Transverse colon (tissue), 4 donors: ENCODE measurements at regions not wholly inside any gene's neighbourhood (a gene's known extent, or its start where the extent isn't known, plus 50 kb on each side); places are given as distances from the start of the nearest gene placed in this dataset.

Experiments
- DNase-seq: peaks from one replicate; pipeline ENCODE4 v3.0.0-alpha.2; 2019
- H3K27ac ChIP-seq, 4 donors: fragments of 200-600 bp; sonication (generic); 2 replicates each; pipeline ENCODE4 v1.5.1; 2016 to 2018; ENCODE audit warnings: inconsistent platforms in 4 of 4
- H3K27me3 ChIP-seq: fragments of 200-600 bp; sonication (generic); 2 replicates; pipeline ENCODE4 v1.5.1; 2017; ENCODE audit warnings: inconsistent platforms
- H3K36me3 ChIP-seq, 4 donors: fragments of 200-600 bp; sonication (generic); 2 replicates each; pipeline ENCODE4 v1.5.1; 2017 to 2019; ENCODE audit warnings: inconsistent platforms in 4 of 4
- H3K4me1 ChIP-seq, 4 donors: fragments of 200-600 bp; sonication (generic); 2 replicates each; pipeline ENCODE4 v1.5.1; 2017 to 2020; ENCODE audit warnings: inconsistent platforms in 4 of 4
- H3K4me3 ChIP-seq, 4 donors: fragments of 200-600 bp; sonication (generic); 1 replicate in 1 of 4; 2 replicates in 3 of 4; pipeline versions ENCODE4 v1.5.1 to v1.6.1; 2017 to 2019; ENCODE audit warnings: inconsistent platforms in 4 of 4
- H3K9me3 ChIP-seq, 2 donors: fragments of 200-600 bp; sonication (generic); 2 replicates each; pipeline ENCODE4 v1.5.1; 2017 to 2019; ENCODE audit warnings: inconsistent platforms in 2 of 2
- EP300 ChIP-seq: sonication (generic); formaldehyde crosslinking; IDR thresholded peaks from one replicate; pipeline ENCODE4 v1.6.1; 2017; ENCODE audit warnings: antibody characterized with exemption, low read depth
- POLR2A ChIP-seq: fragments of 450-650 bp; IDR thresholded peaks from one replicate; pipeline ENCODE4 v1.6.1; 2016; ENCODE audit warnings: antibody characterized with exemption, mild to moderate bottlenecking, moderate library complexity
- POLR2AphosphoS5 ChIP-seq, 3 donors: sonication (generic); formaldehyde crosslinking; IDR thresholded peaks; one replicate each; pipeline ENCODE4 v1.6.1; 2016; ENCODE audit warnings: antibody characterized with exemption in 3 of 3
- WGBS, 2 donors: methylation state at CpG; one replicate each; pipeline ENCODE4 v1.1.5; 2018; ENCODE audit warnings: low coverage in 1 of 2; 5-methylcytosine and 5-hydroxymethylcytosine counted together
- in situ Hi-C, 4 donors: fragments of 200-750 bp; cut with MboI; loops; one replicate each; pipeline versions ENCODE4 v1.15.0 to v1.15.1; 2017; ENCODE audit warnings: low sequenced_read_pairs in 3 of 4, low pct_ligation_motif_present in 1 of 4, low pct_unique_long_range_greater_than_20kb in 1 of 4
- intact Hi-C: fragments of 100-400 bp; cut with DNase I; formaldehyde crosslinking; loops from one replicate; pipeline ENCODE4 v1.15.1; 2023; ENCODE audit warnings: low total_unique reads
- TF ChIP-seq, protein P1 (sequence below), 5 experiments: fragments of 200-600 bp in 3 of 5; fragments of 450-650 bp in 2 of 5; sonication (generic) in 3 of 5; IDR thresholded peaks; 1 replicate in 2 of 5; 2 replicates in 3 of 5; pipeline ENCODE4 v1.5.1; 2016 to 2017; ENCODE audit warnings: antibody characterized with exemption in 5 of 5, inconsistent platforms in 3 of 5, mild to moderate bottlenecking in 2 of 5, moderate library complexity in 1 of 5

DNA sequence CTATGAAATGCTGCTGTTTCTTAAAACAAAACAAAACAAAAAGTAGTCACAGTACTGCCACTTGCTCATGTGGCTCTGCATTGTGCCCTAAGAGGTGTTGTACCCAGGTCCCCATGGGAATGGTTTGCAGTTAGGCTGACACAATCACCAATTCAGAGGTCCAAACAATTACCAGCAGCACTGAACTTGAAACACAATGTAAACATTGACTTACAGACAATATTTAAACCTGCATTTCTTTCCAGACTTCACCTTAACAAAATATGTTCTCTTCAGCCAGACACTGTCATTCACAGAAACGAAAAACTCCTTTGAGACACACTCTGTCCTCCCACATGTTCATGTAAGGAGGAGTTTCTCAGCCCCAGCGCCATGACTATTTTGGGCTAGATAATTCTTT, 206.8 kb upstream of the ARG1 start:
- Histone ChIP-seq H3K27me3 (no peaks in the 10 kb centered on the region), H3K36me3 (no peaks in the 10 kb centered on the region), H3K27ac (peak overlapping the region in 3 of 4 donors; percentile 61 to 79 (median 63)), H3K4me1 (peaks cover 0 to 30% (median 11%) of the 10 kb centered on the region in 4 donors), H3K9me3 (no peaks in the 10 kb centered on the region), H3K4me3 (no peak overlapping the region)
- WGBS, 2 donors, result 42 to 48% methylated on average over 2 of the region's 2 CpGs
- in situ Hi-C loops (no loop called here), intact Hi-C loops (no loop called here)
- no peak for DNase-seq
- TF ChIP-seq POLR2A, result no peak
- TF ChIP-seq, protein P1, sequence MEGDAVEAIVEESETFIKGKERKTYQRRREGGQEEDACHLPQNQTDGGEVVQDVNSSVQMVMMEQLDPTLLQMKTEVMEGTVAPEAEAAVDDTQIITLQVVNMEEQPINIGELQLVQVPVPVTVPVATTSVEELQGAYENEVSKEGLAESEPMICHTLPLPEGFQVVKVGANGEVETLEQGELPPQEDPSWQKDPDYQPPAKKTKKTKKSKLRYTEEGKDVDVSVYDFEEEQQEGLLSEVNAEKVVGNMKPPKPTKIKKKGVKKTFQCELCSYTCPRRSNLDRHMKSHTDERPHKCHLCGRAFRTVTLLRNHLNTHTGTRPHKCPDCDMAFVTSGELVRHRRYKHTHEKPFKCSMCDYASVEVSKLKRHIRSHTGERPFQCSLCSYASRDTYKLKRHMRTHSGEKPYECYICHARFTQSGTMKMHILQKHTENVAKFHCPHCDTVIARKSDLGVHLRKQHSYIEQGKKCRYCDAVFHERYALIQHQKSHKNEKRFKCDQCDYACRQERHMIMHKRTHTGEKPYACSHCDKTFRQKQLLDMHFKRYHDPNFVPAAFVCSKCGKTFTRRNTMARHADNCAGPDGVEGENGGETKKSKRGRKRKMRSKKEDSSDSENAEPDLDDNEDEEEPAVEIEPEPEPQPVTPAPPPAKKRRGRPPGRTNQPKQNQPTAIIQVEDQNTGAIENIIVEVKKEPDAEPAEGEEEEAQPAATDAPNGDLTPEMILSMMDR (IDR thresholded peaks at IDR 0.05), result no peak
- no peak for TF ChIP-seq POLR2AphosphoS5 (IDR thresholded peaks at IDR 0.05)
- TF ChIP-seq EP300, result no peak

DNA sequence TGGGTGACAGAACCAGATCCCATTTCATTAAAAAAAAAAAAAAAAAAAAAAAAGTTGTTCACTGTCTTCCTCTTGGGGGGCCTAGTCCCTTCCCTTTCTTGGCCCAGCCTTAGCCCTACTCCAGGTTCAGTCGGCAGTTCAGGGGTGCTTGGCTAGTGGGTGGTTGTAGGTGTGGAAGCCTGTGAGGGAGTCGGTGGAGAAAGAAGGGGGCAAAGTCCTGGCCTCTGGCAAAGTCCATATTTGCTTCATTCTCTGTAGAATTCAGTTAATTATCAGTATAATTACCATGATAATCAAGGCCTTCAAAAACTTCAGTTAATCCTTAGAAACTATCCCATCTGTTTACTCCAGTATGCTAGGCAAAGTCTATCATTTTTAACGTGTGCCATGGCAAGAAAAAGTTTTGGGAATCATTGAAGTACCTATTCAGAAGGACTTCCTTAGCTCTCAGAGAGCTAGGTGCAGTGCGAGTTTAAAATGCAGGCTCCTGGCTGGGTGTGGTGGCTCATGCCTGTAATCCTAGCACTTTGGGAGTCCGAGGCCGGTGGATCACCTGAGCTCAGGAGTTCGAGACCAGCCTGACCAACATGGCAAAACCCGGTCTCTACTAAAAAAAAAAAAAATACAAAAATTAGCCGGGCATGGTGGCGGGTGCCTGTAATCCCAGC, 205.7 kb upstream of the ARG1 start:
- 60 to 66% methylated on average over 5 to 10 of the region's 10 CpGs for WGBS, 2 donors
- Histone ChIP-seq H3K27ac (peak overlapping the region; percentile 48 to 79 (median 69)), H3K4me1 (peaks cover 0 to 30% (median 11%) of the 10 kb centered on the region in 4 donors), H3K27me3 (no peaks in the 10 kb centered on the region), H3K36me3 (no peaks in the 10 kb centered on the region), H3K9me3 (no peaks in the 10 kb centered on the region), H3K4me3 (no peak overlapping the region)
- TF ChIP-seq POLR2AphosphoS5 (IDR thresholded peaks at IDR 0.05) (no peak), EP300 (no peak), POLR2A (no peak)
- TF ChIP-seq, protein P1 (IDR thresholded peaks at IDR 0.05), result no peak
- DNase-seq, result peak; percentile 55
- in situ Hi-C loops, result no loop called here
- intact Hi-C loops, result no loop called here

DNA sequence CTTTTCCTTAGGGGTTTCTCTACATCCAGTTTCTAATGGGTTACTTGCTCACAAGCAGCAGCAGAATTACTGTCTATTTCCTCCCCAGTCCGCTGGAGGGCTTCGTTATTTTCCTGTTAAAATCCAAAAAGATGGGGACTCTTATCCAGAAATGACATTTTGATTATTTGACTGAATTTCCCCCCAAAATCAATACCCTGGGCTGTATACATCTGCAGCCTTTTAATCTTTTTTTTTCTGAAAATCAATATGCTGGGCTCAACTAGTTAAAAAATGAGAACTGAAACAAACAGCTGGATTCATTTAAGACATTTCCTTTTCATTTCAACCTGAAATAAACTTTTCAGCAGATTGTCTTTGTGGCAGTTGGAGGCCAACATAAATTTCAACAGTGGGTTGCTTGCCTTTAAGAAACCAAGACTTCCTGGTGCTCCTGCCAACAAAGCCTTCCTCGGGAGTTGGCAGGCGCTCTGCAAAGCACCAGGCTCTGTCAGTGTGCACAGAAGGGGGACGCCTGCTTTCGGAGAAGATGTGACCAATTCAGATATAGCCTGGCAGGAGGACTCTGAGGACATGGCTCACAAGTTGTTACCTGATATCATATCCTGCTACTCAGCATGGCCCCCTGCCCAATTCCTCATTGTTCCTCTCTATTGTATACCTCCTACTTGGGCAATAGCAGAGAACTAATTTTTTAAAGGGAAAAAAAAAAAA, 204.7 kb upstream of the ARG1 start:
- DNase-seq, result peak; percentile 76
- intact Hi-C loops (no loop called here), in situ Hi-C loops (no loop called here)
- Histone ChIP-seq H3K4me1 (peaks cover 0 to 30% (median 11%) of the 10 kb centered on the region in 4 donors), H3K4me3 (no peak overlapping the region), H3K9me3 (no peaks in the 10 kb centered on the region), H3K27ac (peak overlapping the region; percentile 48 to 79 (median 69)), H3K27me3 (no peaks in the 10 kb centered on the region), H3K36me3 (no peaks in the 10 kb centered on the region)
- WGBS, 2 donors, result 12 to 20% methylated on average over 5 to 6 of the region's 6 CpGs
- TF ChIP-seq POLR2A (no peak), EP300 (no peak), POLR2AphosphoS5 (IDR thresholded peaks at IDR 0.05) (no peak)
- TF ChIP-seq, protein P1 (IDR thresholded peaks at IDR 0.05), result no peak

DNA sequence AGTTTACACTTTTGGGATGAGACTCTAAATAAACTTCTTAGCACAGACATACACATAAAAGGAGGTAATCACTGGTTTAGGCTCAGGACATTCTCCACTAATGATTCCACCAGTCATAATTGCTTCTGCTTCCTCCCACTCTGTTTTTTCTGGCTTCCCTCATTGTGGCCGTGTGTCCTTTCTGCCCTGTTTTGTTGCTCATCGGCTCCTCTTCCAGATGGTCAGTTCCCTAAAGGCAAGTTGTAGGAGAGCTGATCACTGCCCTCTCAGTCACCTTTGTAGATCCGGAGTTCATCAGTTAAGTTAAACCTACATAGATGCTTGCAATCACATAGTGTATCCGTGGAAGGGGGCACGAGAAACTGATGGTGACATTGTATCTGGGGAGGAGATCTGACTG, 200.5 kb upstream of the ARG1 start:
- Histone ChIP-seq H3K4me3 (no peak overlapping the region), H3K4me1 (peaks cover 0 to 16% (median 10%) of the 10 kb centered on the region in 4 donors), H3K27ac (no peak overlapping the region), H3K9me3 (no peaks in the 10 kb centered on the region), H3K27me3 (no peaks in the 10 kb centered on the region), H3K36me3 (no peaks in the 10 kb centered on the region)
- intact Hi-C loops (no loop called here), in situ Hi-C loops (no loop called here)
- TF ChIP-seq POLR2AphosphoS5 (IDR thresholded peaks at IDR 0.05), result no peak
- TF ChIP-seq EP300, result no peak
- TF ChIP-seq, protein P1 (IDR thresholded peaks at IDR 0.05), result no peak
- TF ChIP-seq POLR2A, result no peak
- no peak for DNase-seq
- 69 to 77% methylated on average over 2 to 5 of the region's 5 CpGs for WGBS, 2 donors
